ENCODE measurements at regions not wholly inside any gene's neighbourhood (a gene's known extent, or its start where the extent isn't known, plus 50 kb on each side); places are given as distances from the start of the nearest gene placed in this dataset.
"Not testable (repeated sequence)": the region's sequence is repeated elsewhere in the genome, so short reads cannot be mapped to it uniquely, and the experiment has no call there.

- 100% methylated on average over 1 of the region's 7 CpGs for WGBS (ENCODE audit: insufficient coverage, insufficient read length)
- H3K4me1 ChIP-seq (ENCODE audit: control insufficient read depth, insufficient read depth, low read length): peaks cover 2% of the 10 kb centered on the region; the same call in 1 of the 2 replicates
- H3K27ac ChIP-seq (ENCODE audit: low read length): no peak overlapping the region
- no peak overlapping the region for H3K4me3 ChIP-seq (ENCODE audit: low read length)
- no peak for DNase-seq (ENCODE audit: low read depth, low spot score)
- H3K9me3 ChIP-seq (ENCODE audit: control insufficient read depth, insufficient read depth, low read length): no peaks in the 10 kb centered on the region
- H3K36me3 ChIP-seq (ENCODE audit: control insufficient read depth, insufficient read depth, low read length): no peaks in the 10 kb centered on the region
- H3K27me3 ChIP-seq (ENCODE audit: control insufficient read depth, insufficient read depth, low read length): no peaks in the 10 kb centered on the region
Observed at GRCh38 chr13:80840316-80840976, 499.5 kb upstream of the SPRY2 start.

GRCh38 chr13:80835902-80836301 lies 495.0 kb upstream of the SPRY2 start:
- no peak overlapping the region for H3K4me3 ChIP-seq (ENCODE audit: low read length)
- H3K4me1 ChIP-seq (ENCODE audit: control insufficient read depth, insufficient read depth, low read length): peaks cover 2% of the 10 kb centered on the region; the same call in 1 of the 2 replicates
- DNase-seq (ENCODE audit: low read depth, low spot score): no peak
- H3K9me3 ChIP-seq (ENCODE audit: control insufficient read depth, insufficient read depth, low read length): no peaks in the 10 kb centered on the region; the same call in 1 of the 2 replicates
- H3K36me3 ChIP-seq (ENCODE audit: control insufficient read depth, insufficient read depth, low read length): no peaks in the 10 kb centered on the region
- no peak overlapping the region for H3K27ac ChIP-seq (ENCODE audit: low read length)
- no peaks in the 10 kb centered on the region for H3K27me3 ChIP-seq (ENCODE audit: control insufficient read depth, insufficient read depth, low read length)

GRCh38 chr13:80830431-80830830 lies 489.5 kb upstream of the SPRY2 start:
- DNase-seq (ENCODE audit: low read depth, low spot score): no peak
- Histone ChIP-seq H3K4me3 (ENCODE audit: low read length) (no peak overlapping the region), H3K27me3 (ENCODE audit: control insufficient read depth, insufficient read depth, low read length) (no peaks in the 10 kb centered on the region), H3K27ac (ENCODE audit: low read length) (no peak overlapping the region), H3K36me3 (ENCODE audit: control insufficient read depth, insufficient read depth, low read length) (no peaks in the 10 kb centered on the region), H3K4me1 (ENCODE audit: control insufficient read depth, insufficient read depth, low read length) (no peaks in the 10 kb centered on the region), H3K9me3 (ENCODE audit: control insufficient read depth, insufficient read depth, low read length) (no peaks in the 10 kb centered on the region; the same call in 1 of the 2 replicates)

- H3K4me3 ChIP-seq (ENCODE audit: low read length): no peak overlapping the region
- H3K36me3 ChIP-seq (ENCODE audit: control insufficient read depth, insufficient read depth, low read length): no peaks in the 10 kb centered on the region
- H3K9me3 ChIP-seq (ENCODE audit: control insufficient read depth, insufficient read depth, low read length): no peaks in the 10 kb centered on the region; the same call in 1 of the 2 replicates
- WGBS (ENCODE audit: insufficient coverage, insufficient read length): no CpG with 5 or more reads among the region's 2 CpGs
- no peaks in the 10 kb centered on the region for H3K4me1 ChIP-seq (ENCODE audit: control insufficient read depth, insufficient read depth, low read length)
- DNase-seq (ENCODE audit: low read depth, low spot score): no peak
- no peak overlapping the region for H3K27ac ChIP-seq (ENCODE audit: low read length)
- no peaks in the 10 kb centered on the region for H3K27me3 ChIP-seq (ENCODE audit: control insufficient read depth, insufficient read depth, low read length)
Observed at GRCh38 chr13:80828759-80829158, 487.8 kb upstream of the SPRY2 start.

- no peak for DNase-seq (ENCODE audit: low read depth, low spot score)
- H3K27me3 ChIP-seq (ENCODE audit: control insufficient read depth, insufficient read depth, low read length): no peaks in the 10 kb centered on the region
- no CpG with 5 or more reads among the region's 1 CpG for WGBS (ENCODE audit: insufficient coverage, insufficient read length)
Observed at GRCh38 chr13:80825276-80825675, 484.4 kb upstream of the SPRY2 start.

GRCh38 chr13:80824229-80824628 lies 483.3 kb upstream of the SPRY2 start:
- Histone ChIP-seq H3K27me3 (ENCODE audit: control insufficient read depth, insufficient read depth, low read length) (no peaks in the 10 kb centered on the region), H3K36me3 (ENCODE audit: control insufficient read depth, insufficient read depth, low read length) (no peaks in the 10 kb centered on the region), H3K27ac (ENCODE audit: low read length) (no peak overlapping the region), H3K4me3 (ENCODE audit: low read length) (no peak overlapping the region), H3K9me3 (ENCODE audit: control insufficient read depth, insufficient read depth, low read length) (no peaks in the 10 kb centered on the region), H3K4me1 (ENCODE audit: control insufficient read depth, insufficient read depth, low read length) (no peaks in the 10 kb centered on the region)
- WGBS (ENCODE audit: insufficient coverage, insufficient read length): no CpG with 5 or more reads among the region's 1 CpG
- no peak for DNase-seq (ENCODE audit: low read depth, low spot score)

More at GRCh38 chr13:80825276-80825675, 484.4 kb upstream of the SPRY2 start:
- Histone ChIP-seq H3K27ac (ENCODE audit: low read length) (no peak overlapping the region), H3K9me3 (ENCODE audit: control insufficient read depth, insufficient read depth, low read length) (no peaks in the 10 kb centered on the region), H3K36me3 (ENCODE audit: control insufficient read depth, insufficient read depth, low read length) (no peaks in the 10 kb centered on the region), H3K4me1 (ENCODE audit: control insufficient read depth, insufficient read depth, low read length) (no peaks in the 10 kb centered on the region), H3K4me3 (ENCODE audit: low read length) (no peak overlapping the region)

GRCh38 chr13:80823472-80823871 lies 482.5 kb upstream of the SPRY2 start:
- Histone ChIP-seq H3K4me1 (ENCODE audit: control insufficient read depth, insufficient read depth, low read length) (no peaks in the 10 kb centered on the region), H3K36me3 (ENCODE audit: control insufficient read depth, insufficient read depth, low read length) (no peaks in the 10 kb centered on the region), H3K27me3 (ENCODE audit: control insufficient read depth, insufficient read depth, low read length) (no peaks in the 10 kb centered on the region), H3K27ac (ENCODE audit: low read length) (no peak overlapping the region), H3K4me3 (ENCODE audit: low read length) (no peak overlapping the region), H3K9me3 (ENCODE audit: control insufficient read depth, insufficient read depth, low read length) (no peaks in the 10 kb centered on the region)
- WGBS (ENCODE audit: insufficient coverage, insufficient read length): no CpG with 5 or more reads among the region's 1 CpG
- no peak for DNase-seq (ENCODE audit: low read depth, low spot score)

GRCh38 chr13:80821466-80821865 lies 480.5 kb upstream of the SPRY2 start:
- no peak overlapping the region for H3K27ac ChIP-seq (ENCODE audit: low read length)
- no peak overlapping the region for H3K4me3 ChIP-seq (ENCODE audit: low read length)
- no peak for DNase-seq (ENCODE audit: low read depth, low spot score)
- no peaks in the 10 kb centered on the region for H3K27me3 ChIP-seq (ENCODE audit: control insufficient read depth, insufficient read depth, low read length)
- no peaks in the 10 kb centered on the region for H3K36me3 ChIP-seq (ENCODE audit: control insufficient read depth, insufficient read depth, low read length)
- no peaks in the 10 kb centered on the region for H3K9me3 ChIP-seq (ENCODE audit: control insufficient read depth, insufficient read depth, low read length)
- no peaks in the 10 kb centered on the region for H3K4me1 ChIP-seq (ENCODE audit: control insufficient read depth, insufficient read depth, low read length)

GRCh38 chr13:80817979-80818378 lies 477.1 kb upstream of the SPRY2 start:
- DNase-seq (ENCODE audit: low read depth, low spot score): no peak
- Histone ChIP-seq H3K9me3 (ENCODE audit: control insufficient read depth, insufficient read depth, low read length) (no peaks in the 10 kb centered on the region), H3K4me3 (ENCODE audit: low read length) (no peak overlapping the region), H3K36me3 (ENCODE audit: control insufficient read depth, insufficient read depth, low read length) (no peaks in the 10 kb centered on the region), H3K27ac (ENCODE audit: low read length) (no peak overlapping the region), H3K4me1 (ENCODE audit: control insufficient read depth, insufficient read depth, low read length) (no peaks in the 10 kb centered on the region), H3K27me3 (ENCODE audit: control insufficient read depth, insufficient read depth, low read length) (no peaks in the 10 kb centered on the region)
- WGBS (ENCODE audit: insufficient coverage, insufficient read length): no CpG with 5 or more reads among the region's 1 CpG

GRCh38 chr13:80814541-80814940 lies 473.6 kb upstream of the SPRY2 start:
- Histone ChIP-seq H3K4me1 (ENCODE audit: control insufficient read depth, insufficient read depth, low read length) (no peaks in the 10 kb centered on the region), H3K36me3 (ENCODE audit: control insufficient read depth, insufficient read depth, low read length) (no peaks in the 10 kb centered on the region), H3K4me3 (ENCODE audit: low read length) (no peak overlapping the region), H3K9me3 (ENCODE audit: control insufficient read depth, insufficient read depth, low read length) (no peaks in the 10 kb centered on the region), H3K27ac (ENCODE audit: low read length) (no peak overlapping the region), H3K27me3 (ENCODE audit: control insufficient read depth, insufficient read depth, low read length) (no peaks in the 10 kb centered on the region)
- no peak for DNase-seq (ENCODE audit: low read depth, low spot score)

- no CpG with 5 or more reads among the region's 4 CpGs for WGBS (ENCODE audit: insufficient coverage, insufficient read length)
- not testable (repeated sequence) for H3K4me3 ChIP-seq (ENCODE audit: low read length); H3K36me3 ChIP-seq (ENCODE audit: control insufficient read depth, insufficient read depth, low read length); DNase-seq (ENCODE audit: low read depth, low spot score); H3K27me3 ChIP-seq (ENCODE audit: control insufficient read depth, insufficient read depth, low read length); H3K4me1 ChIP-seq (ENCODE audit: control insufficient read depth, insufficient read depth, low read length); H3K27ac ChIP-seq (ENCODE audit: low read length); H3K9me3 ChIP-seq (ENCODE audit: control insufficient read depth, insufficient read depth, low read length)
Observed at GRCh38 chr13:80810294-80810693, 469.4 kb upstream of the SPRY2 start.
